ENCODE measurements at regions not wholly inside any gene's neighbourhood (a gene's known extent, or its start where the extent isn't known, plus 50 kb on each side); places are given as distances from the start of the nearest gene placed in this dataset.

DNA sequence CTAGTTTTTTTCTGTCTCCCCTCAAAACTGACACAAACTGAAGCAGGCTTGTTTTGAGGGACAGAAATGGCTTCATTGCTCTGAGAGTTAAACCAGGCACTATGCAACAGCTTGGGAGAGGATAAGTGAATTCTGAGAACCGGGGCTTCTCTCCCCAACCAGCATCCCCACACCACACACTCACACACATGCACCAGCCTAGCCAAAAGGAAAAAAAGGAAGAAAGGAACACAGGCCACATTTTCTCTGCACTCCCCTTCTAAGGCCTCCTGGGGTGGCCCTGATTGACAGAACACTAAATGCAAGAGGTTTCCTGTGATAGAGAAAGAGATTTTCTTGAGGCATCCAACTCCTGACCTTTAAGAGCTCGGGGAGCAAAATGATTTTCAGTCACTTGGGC is 177.5 kb downstream of the TLE3 start:
- POLR2A ChIA-PET, result no interaction called here
- no peak for DNase-seq (ENCODE audit: unreplicated experiment)
- Mint-ChIP-seq H3K27ac (ENCODE audit: low read depth, unreplicated experiment) (no peak overlapping the region), H3K4me3 (ENCODE audit: unreplicated experiment) (no peak overlapping the region), H3K36me3 (ENCODE audit: insufficient read depth, unreplicated experiment) (no peaks in the 10 kb centered on the region), H3K27me3 (ENCODE audit: insufficient read depth, unreplicated experiment) (peaks cover 44% of the 10 kb centered on the region), H3K4me1 (ENCODE audit: insufficient read depth, unreplicated experiment) (no peaks in the 10 kb centered on the region), H3K9me3 (ENCODE audit: unreplicated experiment) (peaks cover 13% of the 10 kb centered on the region)
- intact Hi-C loops (cut with micrococcal nuclease), result no loop called here
- TF ChIP-seq, protein P1, sequence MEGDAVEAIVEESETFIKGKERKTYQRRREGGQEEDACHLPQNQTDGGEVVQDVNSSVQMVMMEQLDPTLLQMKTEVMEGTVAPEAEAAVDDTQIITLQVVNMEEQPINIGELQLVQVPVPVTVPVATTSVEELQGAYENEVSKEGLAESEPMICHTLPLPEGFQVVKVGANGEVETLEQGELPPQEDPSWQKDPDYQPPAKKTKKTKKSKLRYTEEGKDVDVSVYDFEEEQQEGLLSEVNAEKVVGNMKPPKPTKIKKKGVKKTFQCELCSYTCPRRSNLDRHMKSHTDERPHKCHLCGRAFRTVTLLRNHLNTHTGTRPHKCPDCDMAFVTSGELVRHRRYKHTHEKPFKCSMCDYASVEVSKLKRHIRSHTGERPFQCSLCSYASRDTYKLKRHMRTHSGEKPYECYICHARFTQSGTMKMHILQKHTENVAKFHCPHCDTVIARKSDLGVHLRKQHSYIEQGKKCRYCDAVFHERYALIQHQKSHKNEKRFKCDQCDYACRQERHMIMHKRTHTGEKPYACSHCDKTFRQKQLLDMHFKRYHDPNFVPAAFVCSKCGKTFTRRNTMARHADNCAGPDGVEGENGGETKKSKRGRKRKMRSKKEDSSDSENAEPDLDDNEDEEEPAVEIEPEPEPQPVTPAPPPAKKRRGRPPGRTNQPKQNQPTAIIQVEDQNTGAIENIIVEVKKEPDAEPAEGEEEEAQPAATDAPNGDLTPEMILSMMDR (IDR thresholded peaks at IDR 0.05; ENCODE audit: unreplicated experiment), result no peak
- no TSS peak for BruUV-seq (replicated peaks)
- CTCF ChIA-PET, result interaction anchor here (1.2 kb wide), 1 partner anchor 13 kb away, joined by 3 read pairs; no protein-coding TSS in a partner anchor

DNA sequence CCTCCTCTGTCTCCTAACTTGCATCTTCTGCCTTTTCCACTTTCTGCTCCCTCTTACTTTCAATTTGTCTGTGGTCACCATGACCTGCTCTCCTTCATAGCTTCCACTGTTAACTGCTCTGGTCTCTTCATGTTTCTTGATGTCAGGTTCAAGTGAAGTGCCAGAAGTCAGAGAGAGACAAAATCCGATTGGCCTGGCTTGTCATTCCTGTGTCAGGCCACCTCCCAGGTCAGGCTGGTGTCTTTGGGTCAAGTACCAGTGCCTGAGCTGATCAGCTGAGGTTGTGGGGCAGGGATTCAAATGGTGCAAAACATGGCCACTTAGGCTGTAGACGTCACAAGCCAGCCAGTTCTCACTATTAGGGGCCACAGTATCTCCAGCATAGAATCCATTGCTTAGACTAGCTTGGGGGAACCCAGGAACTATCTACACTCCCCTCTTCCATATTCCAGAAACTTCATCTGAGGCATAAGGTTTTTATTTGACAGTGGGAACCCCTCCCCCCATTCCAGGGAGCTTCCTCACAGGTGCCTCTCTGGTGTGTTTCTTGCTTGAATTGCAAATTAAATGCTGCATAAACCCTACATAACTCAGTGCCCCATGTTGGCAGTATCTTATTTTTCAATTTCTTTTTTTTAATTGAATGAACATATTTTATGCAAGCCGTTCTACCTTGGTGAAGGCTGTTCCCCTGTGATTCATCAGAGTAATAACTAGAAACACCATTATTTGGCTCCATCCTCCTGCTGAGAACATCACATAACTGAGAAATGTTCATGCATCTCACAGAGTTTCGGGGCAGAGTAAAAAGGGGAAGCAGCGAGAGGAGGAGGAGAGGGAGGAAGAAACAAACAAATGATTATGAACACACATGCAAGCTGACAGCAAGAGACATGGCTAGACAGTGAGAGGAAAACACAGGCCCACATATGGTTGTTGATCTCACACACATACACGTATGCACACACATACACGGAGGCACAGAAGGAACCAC is 175.8 kb downstream of the TLE3 start:
- no peak overlapping the region for H3K4me3 Mint-ChIP-seq (ENCODE audit: unreplicated experiment)
- H3K36me3 Mint-ChIP-seq (ENCODE audit: insufficient read depth, unreplicated experiment), result no peaks in the 10 kb centered on the region
- POLR2A ChIA-PET, result interaction anchor here (0.6 to 1.1 kb wide), 2 partner anchors 11 to 27 kb away, joined by 3 read pairs; no protein-coding TSS in a partner anchor
- BruUV-seq (replicated peaks), result no TSS peak
- H3K27me3 Mint-ChIP-seq (ENCODE audit: insufficient read depth, unreplicated experiment), result peaks cover 31% of the 10 kb centered on the region
- H3K4me1 Mint-ChIP-seq (ENCODE audit: insufficient read depth, unreplicated experiment), result no peaks in the 10 kb centered on the region
- DNase-seq (ENCODE audit: unreplicated experiment), result no peak
- intact Hi-C loops (cut with micrococcal nuclease), result no loop called here
- TF ChIP-seq, protein P1 (IDR thresholded peaks at IDR 0.05; ENCODE audit: unreplicated experiment), result no peak
- CTCF ChIA-PET, result interaction anchor here (1.2 kb wide), 1 partner anchor 15 kb away, joined by 3 read pairs; no protein-coding TSS in a partner anchor
- H3K27ac Mint-ChIP-seq (ENCODE audit: low read depth, unreplicated experiment), result no peak overlapping the region
- peaks cover 13% of the 10 kb centered on the region for H3K9me3 Mint-ChIP-seq (ENCODE audit: unreplicated experiment)

DNA sequence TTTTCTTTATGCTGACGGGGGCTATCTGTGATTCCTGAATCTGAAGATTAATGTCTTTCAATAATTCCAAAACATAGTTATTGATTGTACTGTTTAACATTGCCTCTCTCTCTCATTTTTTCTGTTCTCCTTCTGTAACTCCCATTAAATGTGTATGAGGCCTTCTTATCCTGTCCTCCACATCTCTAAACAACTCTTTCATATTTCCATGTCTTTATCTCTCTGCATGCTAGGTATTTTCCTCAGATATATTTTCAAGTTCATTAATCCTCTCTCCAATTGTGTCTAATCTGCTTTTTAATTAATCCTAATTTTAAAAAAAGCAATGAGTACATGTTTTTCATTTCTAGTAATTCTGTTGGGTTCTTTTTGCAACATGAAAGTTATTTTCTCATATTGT is 173.2 kb downstream of the TLE3 start:
- ChIA-PET CTCF (no interaction called here), POLR2A (no interaction called here)
- DNase-seq (ENCODE audit: unreplicated experiment), result no peak
- Mint-ChIP-seq H3K4me1 (ENCODE audit: insufficient read depth, unreplicated experiment) (no peaks in the 10 kb centered on the region), H3K4me3 (ENCODE audit: unreplicated experiment) (no peak overlapping the region), H3K27ac (ENCODE audit: low read depth, unreplicated experiment) (no peak overlapping the region), H3K27me3 (ENCODE audit: insufficient read depth, unreplicated experiment) (peaks cover 27% of the 10 kb centered on the region), H3K9me3 (ENCODE audit: unreplicated experiment) (peaks cover 15% of the 10 kb centered on the region), H3K36me3 (ENCODE audit: insufficient read depth, unreplicated experiment) (no peaks in the 10 kb centered on the region)
- no TSS peak for BruUV-seq (replicated peaks)
- TF ChIP-seq, protein P1 (IDR thresholded peaks at IDR 0.05; ENCODE audit: unreplicated experiment), result no peak
- intact Hi-C loops (cut with micrococcal nuclease), result no loop called here

DNA sequence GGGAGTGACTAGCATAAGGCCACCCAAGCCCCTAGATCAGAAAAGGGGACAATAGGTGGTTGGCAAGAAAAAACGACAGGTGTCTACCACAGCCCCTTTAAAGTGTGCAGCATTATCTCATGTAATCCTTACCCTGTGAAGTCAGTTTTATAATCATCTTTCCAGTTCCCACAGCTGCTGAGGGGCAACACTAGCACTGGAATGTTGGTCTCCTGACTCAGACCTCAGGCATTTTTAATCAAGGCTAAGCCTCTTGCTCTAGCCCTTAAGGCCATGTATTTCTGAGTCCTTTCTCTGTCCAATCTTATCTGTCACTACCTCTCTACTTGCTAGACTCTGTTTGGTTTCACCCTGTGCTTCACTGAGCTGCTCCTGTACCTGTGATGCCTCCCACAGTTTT is 171.7 kb downstream of the TLE3 start:
- Mint-ChIP-seq H3K9me3 (ENCODE audit: unreplicated experiment) (peaks cover 17% of the 10 kb centered on the region), H3K27ac (ENCODE audit: low read depth, unreplicated experiment) (no peak overlapping the region), H3K4me3 (ENCODE audit: unreplicated experiment) (no peak overlapping the region), H3K36me3 (ENCODE audit: insufficient read depth, unreplicated experiment) (no peaks in the 10 kb centered on the region), H3K4me1 (ENCODE audit: insufficient read depth, unreplicated experiment) (no peaks in the 10 kb centered on the region), H3K27me3 (ENCODE audit: insufficient read depth, unreplicated experiment) (peaks cover 35% of the 10 kb centered on the region)
- BruUV-seq (replicated peaks), result no TSS peak
- TF ChIP-seq, protein P1 (IDR thresholded peaks at IDR 0.05; ENCODE audit: unreplicated experiment), result no peak
- ChIA-PET CTCF (no interaction called here), POLR2A (interaction anchor here (0.7 kb wide), 1 partner anchor 186 kb away, joined by 3 read pairs; no protein-coding TSS in a partner anchor)
- DNase-seq (ENCODE audit: unreplicated experiment), result no peak
- intact Hi-C loops (cut with micrococcal nuclease), result no loop called here
